ENCODE measurements at regions not wholly inside any gene's neighbourhood (a gene's known extent, or its start where the extent isn't known, plus 50 kb on each side); places are given as distances from the start of the nearest gene placed in this dataset.
"Not testable (repeated sequence)": the region's sequence is repeated elsewhere in the genome, so short reads cannot be mapped to it uniquely, and the experiment has no call there.

DNA sequence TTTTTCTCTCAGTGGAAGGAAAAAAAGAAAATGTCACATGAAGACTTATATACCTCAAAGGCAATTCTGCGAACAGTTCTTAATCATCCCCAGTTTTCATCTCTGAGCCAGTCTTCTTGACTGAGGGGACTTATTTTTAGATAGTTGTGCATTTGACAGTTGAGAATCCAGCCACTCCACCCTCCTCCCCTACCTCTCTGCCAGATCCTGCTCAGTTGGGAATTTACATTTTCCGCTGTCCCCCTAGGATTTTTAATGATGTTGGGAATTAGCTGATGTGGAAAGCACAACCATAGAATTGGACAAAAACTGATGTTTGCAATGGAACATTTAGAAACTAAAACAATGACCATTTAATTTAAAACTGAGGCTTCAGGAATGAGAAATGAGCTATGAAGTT, 194.3 kb upstream of the PIK3R1 start:
- no peak for TF ChIP-seq POLR2A (IDR thresholded peaks at IDR 0.05; ENCODE audit: low read depth, low read length)
- no peak for TF ChIP-seq POLR2AphosphoS5 (IDR thresholded peaks at IDR 0.05; ENCODE audit: low read depth, low read length)
- TF ChIP-seq TAF1 (IDR thresholded peaks at IDR 0.05; ENCODE audit: low read depth, low read length), result no peak
- no peak for TF ChIP-seq PAX5 (IDR thresholded peaks at IDR 0.05; ENCODE audit: insufficient read depth, low read length, severe bottlenecking)
- no peak for TF ChIP-seq SPI1 (IDR thresholded peaks at IDR 0.05; ENCODE audit: low read depth, low read length)
- no peak for TF ChIP-seq POU2F2 (IDR thresholded peaks at IDR 0.05; ENCODE audit: low read depth, low read length)
- DNase-seq (ENCODE audit: insufficient read length, low spot score) (no peak), FAIRE-seq (no peak)

DNA sequence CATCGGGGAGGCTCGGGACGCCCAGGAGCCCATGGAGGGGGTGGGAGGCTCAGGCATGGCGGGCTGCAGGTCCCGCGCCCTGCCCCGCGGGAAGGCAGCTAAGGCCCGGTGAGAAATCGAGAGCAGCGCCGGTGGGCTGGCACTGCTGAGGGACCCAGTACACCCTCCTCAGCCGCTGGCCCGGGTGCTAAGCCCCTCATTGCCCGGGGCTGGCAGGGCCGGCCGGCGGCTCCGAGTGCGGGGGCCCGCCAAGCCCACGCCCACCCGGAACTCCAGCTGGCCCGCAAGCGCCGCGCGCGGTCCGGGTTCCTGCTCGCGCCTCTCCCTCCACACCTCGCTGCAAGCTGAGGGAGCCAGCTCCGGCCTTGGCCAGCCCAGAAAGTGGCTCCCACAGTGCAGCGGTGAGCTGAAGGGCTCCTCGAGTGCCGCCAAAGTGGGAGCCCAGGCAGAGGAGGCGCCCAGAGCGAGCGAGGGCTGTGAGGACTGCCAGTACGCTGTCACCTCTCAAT, 195.0 kb upstream of the PIK3R1 start:
- DNase-seq (ENCODE audit: insufficient read length, low spot score); FAIRE-seq: not testable (repeated sequence)

DNA sequence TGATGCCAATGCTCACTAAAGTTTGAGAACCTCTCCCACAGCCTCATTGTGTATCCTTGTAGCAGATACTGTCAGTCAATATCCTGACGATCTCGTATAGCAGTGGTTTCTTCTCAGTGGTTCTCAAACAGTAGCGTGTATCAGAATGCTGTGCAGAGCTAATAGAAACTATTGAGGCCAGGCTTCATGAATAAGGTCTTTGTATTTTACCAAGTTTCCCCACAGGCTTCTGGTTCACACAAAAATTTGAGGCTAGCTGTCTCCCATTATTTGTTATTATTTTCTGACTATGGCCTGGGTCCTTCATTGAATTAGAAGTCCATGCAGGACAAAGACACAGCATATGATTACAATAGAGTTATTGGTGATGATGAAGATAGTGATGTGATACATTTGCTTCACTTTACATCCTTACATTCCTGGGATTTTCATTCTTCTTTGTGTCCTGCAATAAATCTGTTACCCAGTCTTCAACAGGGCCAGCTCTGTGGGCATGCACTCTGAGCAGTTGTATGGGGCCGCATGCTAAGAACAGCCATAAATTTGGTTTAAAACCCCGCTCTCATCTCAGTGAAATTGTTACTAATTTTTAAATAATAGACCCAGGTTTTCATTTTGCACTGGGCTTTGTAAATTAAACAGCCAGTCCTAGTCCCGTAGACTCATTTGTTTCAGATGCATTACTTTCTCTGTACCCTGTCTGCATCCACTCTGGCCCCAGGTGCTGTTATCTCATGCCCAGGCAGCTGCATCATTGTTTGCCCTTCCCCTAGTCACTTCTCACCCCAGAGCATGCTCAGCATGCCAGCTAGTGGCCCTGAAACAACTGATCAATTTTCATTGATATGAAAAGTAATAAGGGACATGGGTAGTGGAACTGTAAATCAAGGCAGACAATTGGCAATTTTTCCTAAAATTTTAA, 199.9 kb upstream of the PIK3R1 start:
- FAIRE-seq (no peak), DNase-seq (ENCODE audit: insufficient read length, low spot score) (no peak)
- TF ChIP-seq POU2F2 (IDR thresholded peaks at IDR 0.05; ENCODE audit: low read depth, low read length) (no peak), SPI1 (IDR thresholded peaks at IDR 0.05; ENCODE audit: low read depth, low read length) (no peak), PAX5 (IDR thresholded peaks at IDR 0.05; ENCODE audit: insufficient read depth, low read length, severe bottlenecking) (no peak), POLR2AphosphoS5 (IDR thresholded peaks at IDR 0.05; ENCODE audit: low read depth, low read length) (no peak), TAF1 (IDR thresholded peaks at IDR 0.05; ENCODE audit: low read depth, low read length) (no peak), POLR2A (IDR thresholded peaks at IDR 0.05; ENCODE audit: low read depth, low read length) (no peak)

DNA sequence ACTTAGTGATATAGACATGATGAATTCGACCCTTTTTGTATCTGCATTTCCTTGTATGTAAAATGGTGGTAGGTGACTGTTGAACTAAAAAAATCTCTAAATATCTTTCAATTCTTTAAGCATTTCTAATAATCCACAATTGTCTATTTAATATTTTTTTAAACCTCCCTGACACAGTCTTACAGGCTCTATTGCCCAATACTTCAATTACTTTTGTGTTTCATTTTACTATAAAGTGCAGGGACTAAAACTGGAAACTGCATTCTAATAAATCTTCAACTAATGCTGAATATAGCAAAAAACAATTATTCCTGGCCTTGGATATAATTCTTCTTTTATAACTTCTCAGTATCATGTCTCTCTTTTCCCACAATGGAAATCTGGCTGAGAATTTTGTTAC, 202.7 kb upstream of the PIK3R1 start:
- FAIRE-seq (no peak), DNase-seq (ENCODE audit: insufficient read length, low spot score) (no peak)
- TF ChIP-seq POLR2AphosphoS5 (IDR thresholded peaks at IDR 0.05; ENCODE audit: low read depth, low read length) (no peak), POLR2A (IDR thresholded peaks at IDR 0.05; ENCODE audit: low read depth, low read length) (no peak), PAX5 (IDR thresholded peaks at IDR 0.05; ENCODE audit: insufficient read depth, low read length, severe bottlenecking) (no peak), SPI1 (IDR thresholded peaks at IDR 0.05; ENCODE audit: low read depth, low read length) (no peak), POU2F2 (IDR thresholded peaks at IDR 0.05; ENCODE audit: low read depth, low read length) (no peak), TAF1 (IDR thresholded peaks at IDR 0.05; ENCODE audit: low read depth, low read length) (no peak)

DNA sequence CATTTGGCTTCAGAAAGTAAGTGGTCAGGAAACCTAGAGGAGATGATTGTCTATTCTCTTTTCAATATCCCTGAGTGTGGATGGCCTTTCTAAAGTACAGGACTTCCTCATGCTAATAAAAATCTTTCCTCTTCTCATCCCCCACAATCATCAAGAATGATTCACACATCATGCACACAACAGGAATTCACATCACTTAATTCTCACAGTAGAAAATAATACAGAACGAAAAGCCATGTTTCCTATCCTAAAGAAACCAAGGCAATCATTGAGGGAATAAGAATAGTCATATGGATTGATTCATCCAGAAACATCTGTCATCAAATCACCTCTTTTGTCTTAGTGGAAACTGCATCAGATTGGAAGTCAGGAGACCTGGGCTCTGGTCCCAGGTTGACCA, 203.1 kb upstream of the PIK3R1 start:
- no peak for FAIRE-seq
- TF ChIP-seq POU2F2 (IDR thresholded peaks at IDR 0.05; ENCODE audit: low read depth, low read length) (no peak), SPI1 (IDR thresholded peaks at IDR 0.05; ENCODE audit: low read depth, low read length) (no peak), POLR2AphosphoS5 (IDR thresholded peaks at IDR 0.05; ENCODE audit: low read depth, low read length) (no peak), POLR2A (IDR thresholded peaks at IDR 0.05; ENCODE audit: low read depth, low read length) (no peak), TAF1 (IDR thresholded peaks at IDR 0.05; ENCODE audit: low read depth, low read length) (no peak), PAX5 (IDR thresholded peaks at IDR 0.05; ENCODE audit: insufficient read depth, low read length, severe bottlenecking) (no peak)
- DNase-seq (ENCODE audit: insufficient read length, low spot score), result no peak

DNA sequence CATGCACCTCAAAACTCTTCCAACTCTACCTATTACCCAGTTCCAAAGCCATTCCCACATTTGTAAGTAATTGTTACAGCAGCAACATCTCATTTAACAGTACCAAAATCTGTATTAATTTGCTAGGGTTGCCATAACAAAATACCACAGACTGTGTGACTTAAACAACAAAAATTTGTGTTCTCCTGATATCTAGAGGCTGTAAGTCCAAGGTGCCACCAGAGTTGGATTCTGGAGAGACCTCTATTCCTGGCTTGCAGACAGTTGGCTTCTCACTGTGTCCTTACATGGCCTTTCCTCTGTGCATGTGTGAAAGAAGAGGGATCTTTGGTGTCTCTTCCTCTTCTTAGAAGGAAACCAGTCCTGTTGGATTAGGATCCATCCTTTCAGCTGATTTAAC, 203.8 kb upstream of the PIK3R1 start:
- DNase-seq (ENCODE audit: insufficient read length, low spot score), result no peak
- FAIRE-seq, result no peak
- TF ChIP-seq TAF1 (IDR thresholded peaks at IDR 0.05; ENCODE audit: low read depth, low read length) (no peak), POU2F2 (IDR thresholded peaks at IDR 0.05; ENCODE audit: low read depth, low read length) (no peak), POLR2A (IDR thresholded peaks at IDR 0.05; ENCODE audit: low read depth, low read length) (no peak), SPI1 (IDR thresholded peaks at IDR 0.05; ENCODE audit: low read depth, low read length) (no peak), POLR2AphosphoS5 (IDR thresholded peaks at IDR 0.05; ENCODE audit: low read depth, low read length) (no peak), PAX5 (IDR thresholded peaks at IDR 0.05; ENCODE audit: insufficient read depth, low read length, severe bottlenecking) (no peak)

DNA sequence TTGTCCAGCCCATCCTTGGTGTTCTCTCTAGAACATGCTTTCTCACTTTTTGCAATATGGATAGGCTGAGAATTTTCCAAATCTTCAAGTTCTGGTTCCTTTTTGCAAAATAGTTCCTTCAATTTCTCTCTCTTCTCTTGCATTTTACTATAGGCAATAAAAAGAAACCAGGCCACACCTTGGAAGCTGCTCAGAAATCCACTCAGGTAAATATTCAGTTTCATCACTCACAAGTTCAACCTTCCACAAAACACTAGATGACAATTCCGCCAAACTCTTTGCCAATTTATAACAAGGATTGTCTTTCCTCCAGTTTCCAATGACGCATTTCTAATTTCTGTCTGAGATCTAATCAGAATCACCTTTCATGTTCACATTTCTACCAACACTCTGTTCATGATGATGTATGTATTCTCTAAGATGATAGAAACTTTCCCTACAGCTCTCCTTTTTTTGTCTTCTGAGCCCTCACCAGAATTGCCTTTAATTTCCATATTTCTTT, 204.2 kb upstream of the PIK3R1 start:
- FAIRE-seq (no peak), DNase-seq (ENCODE audit: insufficient read length, low spot score) (no peak)
- TF ChIP-seq SPI1 (IDR thresholded peaks at IDR 0.05; ENCODE audit: low read depth, low read length), result no peak

DNA sequence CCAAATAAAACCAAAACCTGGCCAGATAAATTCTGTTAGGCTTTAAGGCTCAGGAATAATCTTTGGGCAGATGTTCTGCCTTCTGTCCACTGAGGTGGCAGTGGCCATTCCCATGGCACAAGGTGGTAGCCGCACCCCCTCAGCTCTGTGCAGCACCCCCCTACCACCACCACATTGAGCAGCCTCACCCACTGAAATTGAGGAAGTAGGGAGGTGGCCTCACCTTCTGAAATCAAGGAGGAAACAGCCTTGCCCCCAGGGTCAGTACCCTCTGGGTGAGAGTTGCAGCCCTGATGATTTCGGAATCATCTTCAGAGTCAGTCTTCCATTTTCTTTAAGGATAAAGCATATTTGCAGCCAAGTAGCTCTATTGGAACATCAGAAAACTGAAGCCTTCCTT, 204.8 kb upstream of the PIK3R1 start:
- TF ChIP-seq TAF1 (IDR thresholded peaks at IDR 0.05; ENCODE audit: low read depth, low read length), result no peak
- TF ChIP-seq POLR2AphosphoS5 (IDR thresholded peaks at IDR 0.05; ENCODE audit: low read depth, low read length), result no peak
- TF ChIP-seq SPI1 (IDR thresholded peaks at IDR 0.05; ENCODE audit: low read depth, low read length), result no peak
- TF ChIP-seq POU2F2 (IDR thresholded peaks at IDR 0.05; ENCODE audit: low read depth, low read length), result no peak
- no peak for TF ChIP-seq POLR2A (IDR thresholded peaks at IDR 0.05; ENCODE audit: low read depth, low read length)
- TF ChIP-seq PAX5 (IDR thresholded peaks at IDR 0.05; ENCODE audit: insufficient read depth, low read length, severe bottlenecking), result no peak
- DNase-seq (ENCODE audit: insufficient read length, low spot score) (no peak), FAIRE-seq (no peak)

DNA sequence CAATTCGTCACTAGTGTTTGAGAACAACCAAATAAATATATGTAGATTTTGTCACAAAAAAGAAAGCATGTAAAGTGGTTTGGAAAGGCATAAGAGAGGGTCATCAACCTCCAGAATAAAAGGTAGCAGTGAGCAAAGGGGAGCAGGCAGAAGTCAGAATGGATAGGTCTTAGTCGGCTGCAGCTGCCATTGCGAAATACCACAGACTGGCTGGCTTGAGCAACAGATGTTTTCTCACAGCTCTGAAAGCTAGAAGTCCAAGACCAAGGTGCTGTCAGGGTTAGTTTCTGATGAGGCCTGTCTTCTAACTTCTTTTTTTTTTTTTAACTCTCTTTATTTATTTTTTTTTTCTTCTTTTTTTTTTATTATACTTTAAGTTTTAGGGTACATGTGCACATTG, 208.1 kb upstream of the PIK3R1 start:
- TF ChIP-seq TAF1 (IDR thresholded peaks at IDR 0.05; ENCODE audit: low read depth, low read length) (no peak), SPI1 (IDR thresholded peaks at IDR 0.05; ENCODE audit: low read depth, low read length) (no peak), POLR2AphosphoS5 (IDR thresholded peaks at IDR 0.05; ENCODE audit: low read depth, low read length) (no peak), POLR2A (IDR thresholded peaks at IDR 0.05; ENCODE audit: low read depth, low read length) (no peak), POU2F2 (IDR thresholded peaks at IDR 0.05; ENCODE audit: low read depth, low read length) (no peak), PAX5 (IDR thresholded peaks at IDR 0.05; ENCODE audit: insufficient read depth, low read length, severe bottlenecking) (no peak)
- no peak for FAIRE-seq
- DNase-seq (ENCODE audit: insufficient read length, low spot score), result no peak

DNA sequence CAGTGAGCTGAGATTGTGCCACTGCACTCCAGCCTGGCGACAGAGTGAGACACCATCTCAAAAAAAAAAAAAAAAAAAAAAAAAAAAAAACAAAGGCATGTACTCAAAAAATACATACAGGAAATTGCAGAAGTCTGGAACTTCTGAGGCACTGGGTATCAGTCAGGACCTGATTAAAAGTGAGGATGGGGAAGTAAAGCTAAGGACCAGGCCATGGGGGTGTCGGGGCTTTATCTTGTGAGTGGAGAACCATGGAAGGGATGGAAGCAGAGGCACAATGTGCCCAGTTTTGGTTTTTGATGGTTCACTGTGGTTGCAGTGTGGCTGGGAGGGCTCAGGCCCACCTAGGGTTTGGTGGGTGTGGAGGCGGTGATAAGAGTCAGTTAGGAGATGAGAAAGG, 212.7 kb upstream of the PIK3R1 start:
- FAIRE-seq (no peak), DNase-seq (ENCODE audit: insufficient read length, low spot score) (no peak)
- TF ChIP-seq POLR2AphosphoS5 (IDR thresholded peaks at IDR 0.05; ENCODE audit: low read depth, low read length), result no peak
